ENCODE measurements at regions not wholly inside any gene's neighbourhood (a gene's known extent, or its start where the extent isn't known, plus 50 kb on each side); places are given as distances from the start of the nearest gene placed in this dataset.
"Not testable (repeated sequence)": the region's sequence is repeated elsewhere in the genome, so short reads cannot be mapped to it uniquely, and the experiment has no call there.

- DNase-seq, result no peak
Observed at GRCh38 chr6:112401083-112401482, 54.0 kb downstream of the RFPL4B start.

- no peak for DNase-seq
Observed at GRCh38 chr6:112407101-112407590, 60.0 kb downstream of the RFPL4B start.

DNA sequence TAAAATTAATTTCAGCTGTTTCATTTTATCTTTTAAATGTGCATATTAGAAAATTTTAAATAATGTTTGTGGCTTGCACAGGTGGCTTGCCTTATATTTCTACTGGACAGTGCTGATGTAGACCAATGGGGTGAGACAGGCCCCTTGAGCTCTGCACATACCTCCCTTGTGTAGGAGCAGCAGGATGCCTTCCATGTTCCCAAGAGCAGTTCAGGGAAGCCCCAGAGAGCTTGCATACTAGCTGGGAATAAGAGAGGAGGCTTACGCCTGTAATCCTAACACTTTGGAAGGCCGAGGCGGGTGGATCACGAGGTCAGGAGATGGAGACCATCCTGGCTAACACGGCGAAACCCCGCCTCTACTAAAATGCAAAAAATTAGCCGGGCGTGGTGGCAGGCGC lies 61.4 kb downstream of the RFPL4B start:
- DNase-seq, result no peak

DNA sequence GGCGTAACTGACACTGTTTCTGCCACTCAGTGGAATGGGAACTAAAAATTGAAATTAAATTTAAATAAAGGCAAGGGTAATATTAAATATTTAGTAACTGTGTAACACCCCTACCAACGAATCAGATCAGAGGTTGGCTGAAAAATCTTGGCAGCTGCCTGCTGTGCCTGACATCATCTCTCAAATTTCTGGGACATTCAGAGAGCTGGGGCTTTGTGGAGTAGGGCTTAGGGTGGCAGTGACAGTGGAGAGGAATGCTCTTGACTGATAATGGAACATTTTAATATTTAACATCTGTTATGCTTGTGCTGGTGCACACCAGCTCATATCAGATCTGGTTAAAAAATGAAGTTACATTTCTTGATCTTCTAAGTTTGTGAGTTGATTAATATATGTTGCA lies 62.2 kb downstream of the RFPL4B start:
- DNase-seq, result no peak

GRCh38 chr6:112413780-112414179 lies 66.7 kb downstream of the RFPL4B start:
- no peak for DNase-seq

DNA sequence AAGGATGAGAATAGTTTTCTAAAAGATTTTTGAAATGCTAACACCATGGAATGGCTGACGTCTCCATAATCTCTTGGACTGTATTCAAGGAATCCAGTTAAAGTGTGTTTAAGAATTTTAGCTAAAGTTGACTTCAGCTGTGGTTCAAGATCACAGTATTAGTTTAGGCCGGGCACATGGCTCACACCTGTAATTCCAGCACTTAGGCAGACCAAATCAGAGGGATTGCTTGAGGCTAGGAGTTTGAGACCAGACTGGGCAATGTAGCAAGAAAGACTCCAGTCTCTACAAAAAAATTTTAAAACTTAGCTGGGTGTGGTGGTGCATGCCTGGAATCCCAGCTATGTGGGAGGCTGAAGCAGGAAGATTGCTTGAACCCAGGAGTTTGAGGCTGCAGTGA lies 68.2 kb downstream of the RFPL4B start:
- DNase-seq, result no peak

DNA sequence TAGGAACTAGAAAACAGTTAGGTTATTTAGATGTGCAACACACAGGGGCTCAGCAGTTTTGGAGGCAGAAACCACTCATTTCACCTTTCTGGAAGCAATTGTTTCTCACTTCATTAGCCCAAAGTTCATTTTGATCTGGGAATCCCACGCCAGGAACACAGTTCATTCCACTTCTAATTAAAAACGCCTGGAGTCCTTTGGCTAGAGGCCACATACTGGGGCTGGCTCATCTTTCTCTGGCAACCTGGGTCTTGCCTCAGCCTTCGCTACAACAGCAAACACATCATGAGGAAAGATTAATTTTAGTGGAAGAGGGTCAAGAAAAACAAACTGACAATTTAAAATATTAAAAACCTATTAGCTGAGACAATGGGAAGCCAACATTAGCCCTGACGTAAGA lies 69.7 kb downstream of the RFPL4B start:
- no peak for DNase-seq

GRCh38 chr6:112427011-112427410 lies 79.9 kb downstream of the RFPL4B start:
- not testable (repeated sequence) for DNase-seq

GRCh38 chr6:112427499-112427898 lies 80.4 kb downstream of the RFPL4B start:
- no peak for DNase-seq

DNA sequence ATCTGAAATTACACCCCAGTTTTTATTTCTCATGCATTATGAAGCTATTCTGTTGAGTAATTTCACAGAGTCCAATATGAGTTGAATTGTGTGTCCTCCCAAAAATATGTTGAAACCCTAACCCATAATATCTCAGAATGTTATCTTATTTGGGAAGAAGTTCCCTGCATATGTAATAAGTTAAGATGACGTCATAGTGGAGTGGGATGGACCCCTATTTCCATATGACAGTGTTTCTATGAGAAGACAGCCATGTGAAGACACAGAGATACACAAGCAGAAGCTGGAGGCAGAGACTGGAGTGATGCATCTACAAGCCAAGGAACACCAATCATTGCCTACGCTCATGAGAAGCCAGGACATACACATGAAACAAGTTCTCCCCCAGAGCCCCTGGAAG lies 81.3 kb downstream of the RFPL4B start:
- no peak for DNase-seq

- no peak for DNase-seq
Observed at GRCh38 chr6:112429226-112429625, 82.1 kb downstream of the RFPL4B start.

- DNase-seq, result no peak
Observed at GRCh38 chr6:112431803-112432202, 84.7 kb downstream of the RFPL4B start.

- DNase-seq, result no peak
Observed at GRCh38 chr6:112432853-112433252, 85.7 kb downstream of the RFPL4B start.

DNA sequence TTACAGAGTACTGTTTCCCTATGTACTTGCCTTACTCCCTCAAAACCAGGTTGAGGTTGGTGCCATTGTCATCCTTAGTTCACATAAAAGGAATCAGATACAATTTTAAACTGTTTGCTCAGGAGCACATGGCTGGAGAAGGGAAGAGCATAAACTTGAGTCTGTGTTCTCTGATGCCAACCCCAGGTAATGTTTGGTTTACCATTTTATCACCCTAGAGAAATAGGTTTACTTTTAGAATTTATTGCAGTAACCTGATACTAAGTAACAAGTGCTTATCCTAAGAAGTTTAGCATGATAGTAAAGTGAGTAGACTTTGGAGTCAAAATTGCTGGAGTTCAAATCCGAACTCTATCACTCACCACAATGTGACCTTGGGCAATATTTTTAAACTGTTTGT lies 86.3 kb downstream of the RFPL4B start:
- DNase-seq, result no peak

DNA sequence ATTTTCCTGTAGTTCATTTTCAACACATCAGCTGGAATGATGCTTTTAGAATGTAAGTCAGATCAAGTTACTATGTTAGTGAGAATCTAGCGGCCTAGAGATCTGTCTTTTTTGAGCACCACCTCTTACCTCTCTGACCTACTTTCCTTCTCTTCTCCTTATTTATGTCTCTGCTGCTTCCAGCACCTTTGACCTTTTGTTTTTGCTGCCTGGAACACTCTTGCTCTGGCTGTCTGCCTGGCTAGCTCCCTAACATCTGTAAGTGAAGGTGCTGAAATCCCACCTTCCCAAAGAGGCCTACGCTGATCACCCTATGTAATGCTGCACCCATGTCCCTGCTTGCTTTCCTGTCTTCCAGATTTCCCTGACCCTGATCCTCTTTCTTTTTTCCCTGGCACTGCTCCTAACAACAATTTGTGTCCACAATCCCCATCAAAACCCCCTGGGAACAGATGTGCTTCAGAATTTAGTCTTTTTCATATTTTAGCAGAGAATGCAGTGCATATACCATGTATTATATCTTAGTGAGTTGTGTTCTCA lies 87.8 kb downstream of the RFPL4B start:
- no peak for DNase-seq

DNA sequence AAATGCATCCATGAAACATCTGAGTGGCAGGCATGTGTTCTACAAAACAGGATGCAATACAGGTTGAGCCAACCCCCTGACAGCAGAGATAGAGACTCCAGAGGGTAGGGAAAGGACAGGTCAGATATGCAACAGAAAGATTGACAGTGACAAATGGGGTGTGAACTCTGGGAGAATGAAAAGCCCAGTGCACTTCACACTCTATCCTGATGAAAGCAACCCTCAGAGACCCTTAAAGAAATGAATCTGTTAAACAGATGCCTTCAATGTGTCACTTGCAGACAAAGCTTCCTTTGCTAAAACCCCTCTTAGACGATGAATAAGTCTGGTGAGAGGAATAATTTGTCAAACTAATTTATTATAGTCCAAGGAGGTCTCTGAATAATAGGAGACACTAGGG lies 89.9 kb downstream of the RFPL4B start:
- DNase-seq, result no peak

DNA sequence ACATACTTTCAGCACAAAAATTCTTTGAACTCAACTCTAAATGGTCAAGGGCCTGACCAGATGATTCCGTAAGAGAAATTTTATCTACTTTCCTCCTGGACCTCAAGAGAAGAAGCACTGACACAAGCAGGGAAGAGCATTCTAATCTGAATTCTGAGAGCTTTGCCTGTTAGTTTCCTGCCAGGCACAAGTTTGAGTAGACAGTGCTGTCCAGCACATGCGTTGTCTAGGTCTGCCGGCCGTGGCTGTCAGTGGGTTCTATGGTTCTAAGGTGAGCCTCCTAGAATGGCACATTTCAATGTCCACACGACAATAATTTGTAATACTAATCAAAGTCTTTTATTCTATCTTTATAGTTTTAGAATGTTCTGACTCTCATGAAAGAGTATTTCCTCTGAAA lies 91.9 kb downstream of the RFPL4B start:
- no peak for DNase-seq

DNA sequence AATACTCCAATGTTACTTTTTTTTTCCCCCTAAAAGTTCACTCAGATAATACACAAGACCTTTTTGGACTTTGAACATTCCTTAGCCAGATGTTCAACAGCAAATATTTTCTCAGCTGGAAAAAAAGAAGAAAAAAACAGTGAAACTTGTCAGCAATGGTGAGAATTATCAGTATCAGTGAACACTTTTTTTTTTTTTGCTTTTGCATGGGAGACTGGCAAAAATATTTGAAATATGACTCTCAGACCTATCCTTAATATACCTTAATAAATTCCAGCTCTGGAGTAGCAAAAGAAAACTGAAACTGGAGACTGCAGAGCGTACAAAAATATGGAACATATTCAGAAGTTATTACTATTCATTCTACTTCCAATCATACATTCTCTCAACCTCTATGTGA lies 92.3 kb downstream of the RFPL4B start:
- DNase-seq, result no peak

- DNase-seq, result no peak
Observed at GRCh38 chr6:112441607-112442006, 94.5 kb downstream of the RFPL4B start.

- DNase-seq, result no peak
Observed at GRCh38 chr6:112443179-112444065, 96.3 kb downstream of the RFPL4B start.

DNA sequence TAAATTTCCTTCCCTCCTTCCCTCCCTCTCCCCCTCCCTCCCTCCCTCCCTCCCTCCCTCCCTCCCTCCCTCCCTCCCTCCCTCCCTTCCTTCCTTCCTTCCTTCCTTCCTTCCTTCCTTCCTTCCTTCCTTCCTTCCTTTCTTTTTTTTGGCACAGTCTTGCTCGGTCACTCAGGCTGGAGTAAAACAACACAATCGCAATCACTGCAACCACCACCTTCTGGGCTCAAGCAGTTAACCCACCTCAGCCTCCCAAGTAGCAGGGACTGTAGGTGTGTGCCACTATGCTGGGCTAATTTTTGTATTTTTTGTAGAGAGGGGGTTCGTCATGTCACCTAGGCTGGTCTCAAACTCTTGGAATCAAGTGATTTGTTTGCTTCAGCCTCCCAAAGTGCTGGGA lies 101.7 kb downstream of the RFPL4B start:
- not testable (repeated sequence) for DNase-seq

DNA sequence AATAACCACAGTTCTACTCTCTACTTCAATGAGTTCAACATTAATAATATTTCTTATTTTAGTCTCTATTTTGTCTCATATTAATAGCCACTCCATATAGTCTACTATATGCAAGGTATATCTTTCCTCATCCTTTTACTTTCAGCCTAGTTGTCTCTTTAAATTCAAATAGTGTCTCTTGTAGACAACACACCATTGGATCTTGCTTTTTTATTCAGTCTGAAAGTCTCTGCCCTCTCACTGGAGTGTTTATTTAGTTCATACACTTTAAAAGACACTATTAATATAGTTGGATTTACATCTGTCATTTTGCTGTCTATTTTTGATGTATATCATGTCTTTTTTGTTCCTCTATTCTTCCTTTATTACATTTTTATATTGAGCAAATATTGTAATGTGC lies 103.5 kb downstream of the RFPL4B start:
- no peak for DNase-seq

GRCh38 chr6:112457886-112458285 lies 110.8 kb downstream of the RFPL4B start:
- no peak for DNase-seq

DNA sequence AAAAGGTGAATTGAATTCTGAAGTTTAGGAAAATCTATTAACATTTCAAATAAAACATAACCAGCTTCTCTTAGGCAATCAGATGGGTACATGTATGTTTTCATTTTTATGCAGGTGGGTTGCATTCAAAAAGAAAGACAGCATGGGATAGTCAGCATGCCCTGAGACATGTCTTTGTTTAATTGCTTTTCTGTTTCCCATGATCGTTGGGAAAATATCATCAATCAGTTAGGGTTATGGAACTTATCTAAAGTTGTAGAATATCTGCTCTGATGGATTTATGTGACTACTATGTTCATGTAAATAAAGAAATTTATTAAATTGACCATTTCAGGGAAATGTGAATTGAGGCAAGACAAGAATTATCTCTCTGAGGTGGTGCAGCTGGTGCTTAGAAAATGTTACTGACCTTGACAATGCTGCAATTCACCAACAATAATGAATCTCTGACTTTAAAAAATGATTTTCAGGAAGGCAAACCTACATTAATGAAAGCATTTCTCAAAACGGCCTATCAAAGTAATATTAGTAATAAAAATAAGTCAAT lies 112.7 kb downstream of the RFPL4B start:
- no peak for DNase-seq
